ENCODE measurements at regions not wholly inside any gene's neighbourhood (a gene's known extent, or its start where the extent isn't known, plus 50 kb on each side); places are given as distances from the start of the nearest gene placed in this dataset.

DNA sequence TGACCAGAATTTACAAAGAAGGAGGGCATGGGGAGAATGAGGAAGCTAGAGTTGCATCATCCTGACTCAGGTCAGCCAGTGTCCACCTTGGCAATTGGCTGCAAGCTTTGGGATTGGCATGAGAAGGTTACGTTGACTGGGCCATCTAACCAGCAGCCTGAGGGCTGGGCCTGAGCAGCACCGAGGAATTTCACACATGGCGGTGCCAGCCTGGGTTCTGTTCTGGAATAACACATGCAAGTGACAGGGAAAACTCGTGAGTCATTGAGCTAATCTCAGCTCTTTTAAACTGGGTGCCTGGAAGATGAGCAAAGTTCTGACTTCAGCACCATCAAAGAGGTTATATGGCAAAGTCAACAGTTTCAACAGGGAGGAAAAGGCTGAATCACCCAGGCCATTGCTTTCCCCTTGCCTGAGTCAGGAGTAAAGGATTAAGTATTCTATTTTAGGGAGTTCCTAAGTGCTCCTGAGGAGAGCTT, 543.2 kb upstream of the TBX3 start:
- TF ChIP-seq, protein P1, sequence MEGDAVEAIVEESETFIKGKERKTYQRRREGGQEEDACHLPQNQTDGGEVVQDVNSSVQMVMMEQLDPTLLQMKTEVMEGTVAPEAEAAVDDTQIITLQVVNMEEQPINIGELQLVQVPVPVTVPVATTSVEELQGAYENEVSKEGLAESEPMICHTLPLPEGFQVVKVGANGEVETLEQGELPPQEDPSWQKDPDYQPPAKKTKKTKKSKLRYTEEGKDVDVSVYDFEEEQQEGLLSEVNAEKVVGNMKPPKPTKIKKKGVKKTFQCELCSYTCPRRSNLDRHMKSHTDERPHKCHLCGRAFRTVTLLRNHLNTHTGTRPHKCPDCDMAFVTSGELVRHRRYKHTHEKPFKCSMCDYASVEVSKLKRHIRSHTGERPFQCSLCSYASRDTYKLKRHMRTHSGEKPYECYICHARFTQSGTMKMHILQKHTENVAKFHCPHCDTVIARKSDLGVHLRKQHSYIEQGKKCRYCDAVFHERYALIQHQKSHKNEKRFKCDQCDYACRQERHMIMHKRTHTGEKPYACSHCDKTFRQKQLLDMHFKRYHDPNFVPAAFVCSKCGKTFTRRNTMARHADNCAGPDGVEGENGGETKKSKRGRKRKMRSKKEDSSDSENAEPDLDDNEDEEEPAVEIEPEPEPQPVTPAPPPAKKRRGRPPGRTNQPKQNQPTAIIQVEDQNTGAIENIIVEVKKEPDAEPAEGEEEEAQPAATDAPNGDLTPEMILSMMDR (IDR thresholded peaks at IDR 0.05) = no peak
- TF ChIP-seq EP300 (IDR thresholded peaks at IDR 0.05) (no peak), POLR2A (IDR thresholded peaks at IDR 0.05) (no peak), POLR2AphosphoS5 (IDR thresholded peaks at IDR 0.05) (no peak)

All from upper lobe of left lung (tissue), 4 donors.